ENCODE measurements at regions not wholly inside any gene's neighbourhood (a gene's known extent, or its start where the extent isn't known, plus 50 kb on each side); places are given as distances from the start of the nearest gene placed in this dataset.
A peak's percentile ranks its signal among the peaks of the same experiment; 100 is the strongest.

GRCh38 chr17:73875346-73875745 is 231.1 kb upstream of the SDK2 start:
- Mint-ChIP-seq H3K4me3 (no peak overlapping the region), H3K4me1 (peaks cover 11% of the 10 kb centered on the region), H3K9me3 (peaks cover 3% of the 10 kb centered on the region), H3K27ac (no peak overlapping the region), H3K36me3 (no peaks in the 10 kb centered on the region), H3K27me3 (peaks cover 23% of the 10 kb centered on the region)
- no peak for ATAC-seq

- Mint-ChIP-seq H3K27me3 (peaks cover 41% of the 10 kb centered on the region), H3K27ac (no peak overlapping the region), H3K4me3 (no peak overlapping the region), H3K9me3 (peaks cover 3% of the 10 kb centered on the region), H3K4me1 (peaks cover 11% of the 10 kb centered on the region), H3K36me3 (no peaks in the 10 kb centered on the region)
- no peak for ATAC-seq
Measured at GRCh38 chr17:73877962-73878361, 233.7 kb upstream of the SDK2 start.

- Mint-ChIP-seq H3K27ac (no peak overlapping the region), H3K4me3 (no peak overlapping the region), H3K27me3 (peaks cover 44% of the 10 kb centered on the region), H3K9me3 (no peaks in the 10 kb centered on the region), H3K36me3 (no peaks in the 10 kb centered on the region), H3K4me1 (peaks cover 11% of the 10 kb centered on the region)
- no peak for ATAC-seq
Measured at GRCh38 chr17:73878923-73879322, 234.7 kb upstream of the SDK2 start.

- H3K36me3 Mint-ChIP-seq, result no peaks in the 10 kb centered on the region
- H3K9me3 Mint-ChIP-seq, result no peaks in the 10 kb centered on the region
- H3K4me3 Mint-ChIP-seq, result no peak overlapping the region
Measured at GRCh38 chr17:73879987-73880386, 235.7 kb upstream of the SDK2 start.

GRCh38 chr17:73882590-73882989 is 238.3 kb upstream of the SDK2 start:
- no peaks in the 10 kb centered on the region for H3K9me3 Mint-ChIP-seq
- no peak for ATAC-seq
- no peak overlapping the region for H3K4me3 Mint-ChIP-seq
- peaks cover 40% of the 10 kb centered on the region for H3K27me3 Mint-ChIP-seq
- H3K27ac Mint-ChIP-seq, result no peak overlapping the region
- H3K36me3 Mint-ChIP-seq, result no peaks in the 10 kb centered on the region
- no peaks in the 10 kb centered on the region for H3K4me1 Mint-ChIP-seq

More at GRCh38 chr17:73879987-73880386, 235.7 kb upstream of the SDK2 start:
- Mint-ChIP-seq H3K27ac (no peak overlapping the region), H3K27me3 (peaks cover 44% of the 10 kb centered on the region), H3K4me1 (peaks cover 2% of the 10 kb centered on the region)
- no peak for ATAC-seq

- H3K4me1 Mint-ChIP-seq, result no peaks in the 10 kb centered on the region
- peaks cover 34% of the 10 kb centered on the region for H3K27me3 Mint-ChIP-seq
- no peak overlapping the region for H3K27ac Mint-ChIP-seq
- no peaks in the 10 kb centered on the region for H3K9me3 Mint-ChIP-seq
- H3K36me3 Mint-ChIP-seq, result no peaks in the 10 kb centered on the region
- no peak for ATAC-seq
- no peak overlapping the region for H3K4me3 Mint-ChIP-seq
Measured at GRCh38 chr17:73883175-73883574, 238.9 kb upstream of the SDK2 start.

GRCh38 chr17:73887739-73888138 is 243.5 kb upstream of the SDK2 start:
- Mint-ChIP-seq H3K27me3 (peaks cover 13% of the 10 kb centered on the region), H3K9me3 (no peaks in the 10 kb centered on the region), H3K4me1 (no peaks in the 10 kb centered on the region), H3K27ac (no peak overlapping the region), H3K4me3 (no peak overlapping the region), H3K36me3 (no peaks in the 10 kb centered on the region)
- no peak for ATAC-seq

GRCh38 chr17:73888862-73889261 is 244.6 kb upstream of the SDK2 start:
- Mint-ChIP-seq H3K9me3 (peaks cover 4% of the 10 kb centered on the region), H3K27me3 (peaks cover 9% of the 10 kb centered on the region)
- no peak for ATAC-seq

GRCh38 chr17:73889439-73889838 is 245.2 kb upstream of the SDK2 start:
- no peaks in the 10 kb centered on the region for H3K36me3 Mint-ChIP-seq
- H3K4me3 Mint-ChIP-seq, result no peak overlapping the region
- ATAC-seq, result no peak

More at GRCh38 chr17:73888862-73889261, 244.6 kb upstream of the SDK2 start:
- Mint-ChIP-seq H3K4me3 (no peak overlapping the region), H3K4me1 (no peaks in the 10 kb centered on the region), H3K27ac (no peak overlapping the region), H3K36me3 (no peaks in the 10 kb centered on the region)

GRCh38 chr17:73890831-73891405 is 246.7 kb upstream of the SDK2 start:
- H3K27ac Mint-ChIP-seq, result no peak overlapping the region
- peaks cover 4% of the 10 kb centered on the region for H3K9me3 Mint-ChIP-seq
- no peak for ATAC-seq
- no peaks in the 10 kb centered on the region for H3K36me3 Mint-ChIP-seq
- H3K4me1 Mint-ChIP-seq, result no peaks in the 10 kb centered on the region
- H3K4me3 Mint-ChIP-seq, result no peak overlapping the region
- peaks cover 24% of the 10 kb centered on the region for H3K27me3 Mint-ChIP-seq

More at GRCh38 chr17:73889439-73889838, 245.2 kb upstream of the SDK2 start:
- Mint-ChIP-seq H3K27ac (no peak overlapping the region), H3K4me1 (no peaks in the 10 kb centered on the region), H3K9me3 (peaks cover 4% of the 10 kb centered on the region), H3K27me3 (peaks cover 14% of the 10 kb centered on the region)

- Mint-ChIP-seq H3K27me3 (peaks cover 38% of the 10 kb centered on the region), H3K9me3 (peaks cover 4% of the 10 kb centered on the region), H3K36me3 (no peaks in the 10 kb centered on the region), H3K4me1 (no peaks in the 10 kb centered on the region), H3K27ac (no peak overlapping the region), H3K4me3 (no peak overlapping the region)
- no peak for ATAC-seq
Measured at GRCh38 chr17:73895157-73895556, 250.9 kb upstream of the SDK2 start.

- peaks cover 52% of the 10 kb centered on the region for H3K27me3 Mint-ChIP-seq
Measured at GRCh38 chr17:73896966-73897365, 252.7 kb upstream of the SDK2 start.

GRCh38 chr17:73899839-73900238 is 255.6 kb upstream of the SDK2 start:
- H3K27me3 Mint-ChIP-seq, result peaks cover 64% of the 10 kb centered on the region
- H3K4me3 Mint-ChIP-seq, result no peak overlapping the region
- ATAC-seq, result no peak
- no peak overlapping the region for H3K27ac Mint-ChIP-seq
- H3K36me3 Mint-ChIP-seq, result no peaks in the 10 kb centered on the region
- H3K9me3 Mint-ChIP-seq, result no peaks in the 10 kb centered on the region
- H3K4me1 Mint-ChIP-seq, result peaks cover 12% of the 10 kb centered on the region

More at GRCh38 chr17:73896966-73897365, 252.7 kb upstream of the SDK2 start:
- H3K27ac Mint-ChIP-seq, result no peak overlapping the region
- ATAC-seq, result no peak
- H3K9me3 Mint-ChIP-seq, result peaks cover 4% of the 10 kb centered on the region
- no peaks in the 10 kb centered on the region for H3K36me3 Mint-ChIP-seq
- peaks cover 6% of the 10 kb centered on the region for H3K4me1 Mint-ChIP-seq
- H3K4me3 Mint-ChIP-seq, result no peak overlapping the region

GRCh38 chr17:73900516-73900915 is 256.3 kb upstream of the SDK2 start:
- Mint-ChIP-seq H3K9me3 (no peaks in the 10 kb centered on the region), H3K4me3 (no peak overlapping the region), H3K4me1 (peaks cover 12% of the 10 kb centered on the region), H3K27me3 (peaks cover 58% of the 10 kb centered on the region), H3K27ac (no peak overlapping the region), H3K36me3 (no peaks in the 10 kb centered on the region)
- no peak for ATAC-seq

- Mint-ChIP-seq H3K27ac (peak overlapping the region; percentile 77), H3K4me3 (no peak overlapping the region), H3K9me3 (no peaks in the 10 kb centered on the region), H3K27me3 (peaks cover 59% of the 10 kb centered on the region), H3K36me3 (no peaks in the 10 kb centered on the region), H3K4me1 (peaks cover 12% of the 10 kb centered on the region)
- no peak for ATAC-seq
Measured at GRCh38 chr17:73901249-73901648, 257.0 kb upstream of the SDK2 start.

GRCh38 chr17:73901661-73902415 is 257.6 kb upstream of the SDK2 start:
- Mint-ChIP-seq H3K9me3 (no peaks in the 10 kb centered on the region), H3K27ac (peak overlapping the region; percentile 77), H3K4me1 (peaks cover 12% of the 10 kb centered on the region), H3K27me3 (peaks cover 65% of the 10 kb centered on the region), H3K4me3 (peak overlapping the region; percentile 94), H3K36me3 (no peaks in the 10 kb centered on the region)
- peak; percentile 37 for ATAC-seq
